Esophagus mucosa (tissue), 1 donor: ENCODE measurements at regions not wholly inside any gene's neighbourhood (a gene's known extent, or its start where the extent isn't known, plus 50 kb on each side); places are given as distances from the start of the nearest gene placed in this dataset.
A peak's percentile ranks its signal among the peaks of the same experiment; 100 is the strongest.
"Not testable (repeated sequence)": the region's sequence is repeated elsewhere in the genome, so short reads cannot be mapped to it uniquely, and the experiment has no call there.

ENCODE experiments used
- ATAC-seq: fragments of 200-7000 bp; cut with Tn5 transposase; one replicate; pipeline ENCODE4 v1.9.1; 2020
- donor health status: DM: yes; HTN: yes; CAD: no.

- ATAC-seq, result no peak
Observed at GRCh38 chr5:38645508-38645907, 89.1 kb upstream of the LIFR start.

- no peak for ATAC-seq
Observed at GRCh38 chr5:38648703-38649291, 92.4 kb upstream of the LIFR start.

- ATAC-seq, result no peak
Observed at GRCh38 chr5:38650540-38650939, 94.1 kb upstream of the LIFR start.

GRCh38 chr5:38650946-38651345 lies 94.5 kb upstream of the LIFR start:
- peak; percentile 48 for ATAC-seq

- ATAC-seq, result no peak
Observed at GRCh38 chr5:38651806-38652205, 95.4 kb upstream of the LIFR start.

- no peak for ATAC-seq
Observed at GRCh38 chr5:38653389-38653788, 96.9 kb upstream of the LIFR start.

- no peak for ATAC-seq
Observed at GRCh38 chr5:38655691-38656090, 99.2 kb upstream of the LIFR start.

- no peak for ATAC-seq
Observed at GRCh38 chr5:38656568-38656967, 100.1 kb upstream of the LIFR start.

- ATAC-seq, result no peak
Observed at GRCh38 chr5:38657020-38657419, 100.6 kb upstream of the LIFR start.

- ATAC-seq, result no peak
Observed at GRCh38 chr5:38660194-38660668, 103.8 kb upstream of the LIFR start.

- no peak for ATAC-seq
Observed at GRCh38 chr5:38662090-38662489, 105.6 kb upstream of the LIFR start.

- no peak for ATAC-seq
Observed at GRCh38 chr5:38663249-38663648, 106.8 kb upstream of the LIFR start.

GRCh38 chr5:38666668-38667498 lies 110.4 kb upstream of the LIFR start:
- ATAC-seq, result peak; percentile 51

- ATAC-seq, result no peak
Observed at GRCh38 chr5:38667499-38667776, 111.0 kb upstream of the LIFR start.

GRCh38 chr5:38669361-38669880 lies 113.0 kb upstream of the LIFR start:
- no peak for ATAC-seq

- ATAC-seq, result no peak
Observed at GRCh38 chr5:38670066-38670465, 113.6 kb upstream of the LIFR start.

- ATAC-seq, result no peak
Observed at GRCh38 chr5:38670878-38671277, 114.4 kb upstream of the LIFR start.

- no peak for ATAC-seq
Observed at GRCh38 chr5:38672059-38672788, 115.8 kb upstream of the LIFR start.

GRCh38 chr5:38673671-38674071 lies 117.2 kb upstream of the LIFR start:
- ATAC-seq, result no peak

GRCh38 chr5:38675443-38675842 lies 119.0 kb upstream of the LIFR start:
- no peak for ATAC-seq

GRCh38 chr5:38677636-38678035 lies 121.2 kb upstream of the LIFR start:
- ATAC-seq, result no peak

GRCh38 chr5:38678076-38678475 lies 121.6 kb upstream of the LIFR start:
- no peak for ATAC-seq

- ATAC-seq, result not testable (repeated sequence)
Observed at GRCh38 chr5:38678697-38679096, 122.3 kb upstream of the LIFR start.
